ENCODE measurements at regions not wholly inside any gene's neighbourhood (a gene's known extent, or its start where the extent isn't known, plus 50 kb on each side); places are given as distances from the start of the nearest gene placed in this dataset.

DNA sequence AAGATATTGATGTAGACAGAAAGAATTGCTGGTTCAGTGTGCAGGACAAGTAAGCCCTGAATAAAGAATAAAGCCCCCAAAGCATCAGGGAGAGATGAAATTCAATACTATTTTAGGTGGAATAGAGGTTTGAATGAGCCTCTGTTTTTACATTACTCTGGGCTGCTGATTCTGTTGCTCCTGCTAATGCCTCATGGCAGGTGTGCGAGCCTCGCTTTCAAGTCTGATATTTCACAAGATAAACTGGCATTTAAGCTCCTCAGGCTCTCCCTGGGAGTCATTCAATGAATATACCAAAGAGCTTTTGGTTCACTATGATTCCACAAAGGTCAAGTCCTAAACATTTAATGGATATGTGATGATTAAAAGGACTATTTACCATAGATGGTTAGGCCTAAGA, 601.0 kb upstream of the SLC39A10 start:
- no peaks in the 10 kb centered on the region for H3K79me2 ChIP-seq (ENCODE audit: control insufficient read depth, insufficient read depth, low read length)
- no peak overlapping the region for H3K4me3 ChIP-seq
- ChIA-PET RAD21 (ENCODE audit: unreplicated experiment) (no interaction called here), POLR2A (no interaction called here), CTCF (no interaction called here), SMC1A (ENCODE audit: uncharacterized antibody, unreplicated experiment) (no interaction called here)
- H3K27me3 ChIP-seq (replicated peaks in 1 of 2; ENCODE audit: control insufficient read depth in 2 of 2, insufficient read depth in 2 of 2, low read length in 1 of 2), result no peaks in the 10 kb centered on the region
- no peaks in the 10 kb centered on the region for H4K20me1 ChIP-seq (ENCODE audit: control insufficient read depth, insufficient read depth)
- in situ Hi-C loops (cut with MboI), result no loop called here
- H3K36me3 ChIP-seq (ENCODE audit: control insufficient read depth in 2 of 2, insufficient read depth in 2 of 2, low read length in 1 of 2), result no peaks in the 10 kb centered on the region
- H3K4me1 ChIP-seq (ENCODE audit: control insufficient read depth, insufficient read depth, low read length), result no peaks in the 10 kb centered on the region
- DNase-seq (ENCODE audit: low read depth, low spot score) (no peak), ATAC-seq (no peak), FAIRE-seq (no peak)
- no peaks in the 10 kb centered on the region for H3K9me3 ChIP-seq (replicated peaks; ENCODE audit: control insufficient read depth, insufficient read depth, low read length)
- no peak overlapping the region for H3K27ac ChIP-seq (ENCODE audit: control insufficient read depth, insufficient read depth)
- intact Hi-C loops (cut with micrococcal nuclease; ENCODE audit: unreplicated experiment), result no loop called here
- BruUV-seq (replicated peaks), result no TSS peak
- no peak overlapping the region for H2AFZ ChIP-seq (ENCODE audit: control insufficient read depth, low read depth, low read length)
- 0% methylated on average over 2 of the region's 2 CpGs for WGBS (ENCODE audit: insufficient coverage, insufficient replicate concordance, low lambda C conversion rate, missing lambda C conversion rate)
- H3K4me2 ChIP-seq (ENCODE audit: control insufficient read depth, insufficient read depth), result no peak overlapping the region
- no peak overlapping the region for H3K9ac ChIP-seq (ENCODE audit: control insufficient read depth, insufficient read depth, low read length)
- TF ChIP-seq ZBED1 (IDR thresholded peaks at IDR 0.05; ENCODE audit: borderline replicate concordance) (no peak), SUZ12 (IDR thresholded peaks at IDR 0.05; ENCODE audit: unreplicated experiment) (no peak), POLR2AphosphoS5 (IDR thresholded peaks at IDR 0.05; ENCODE audit: low read length) (no peak), SPI1 (IDR thresholded peaks at IDR 0.05; ENCODE audit: borderline replicate concordance, insufficient read depth, low read depth, low read length) (no peak), CEBPB (IDR thresholded peaks at IDR 0.05; ENCODE audit: borderline replicate concordance in 1 of 2, low read depth in 2 of 2, low read length in 2 of 2) (no peak), FOXM1 (IDR thresholded peaks at IDR 0.05; ENCODE audit: low read depth, low read length) (no peak), BCL3 (IDR thresholded peaks at IDR 0.05; ENCODE audit: borderline replicate concordance, insufficient read depth, low read depth, low read length, poor library complexity, severe bottlenecking) (no peak), MTA3 (IDR thresholded peaks at IDR 0.05; ENCODE audit: borderline replicate concordance, low read length) (no peak), FOXK2 (IDR thresholded peaks at IDR 0.05) (no peak), BCLAF1 (IDR thresholded peaks at IDR 0.05) (no peak), MTA2 (IDR thresholded peaks at IDR 0.05; ENCODE audit: low read depth) (no peak)
- TF ChIP-seq, protein P1, sequence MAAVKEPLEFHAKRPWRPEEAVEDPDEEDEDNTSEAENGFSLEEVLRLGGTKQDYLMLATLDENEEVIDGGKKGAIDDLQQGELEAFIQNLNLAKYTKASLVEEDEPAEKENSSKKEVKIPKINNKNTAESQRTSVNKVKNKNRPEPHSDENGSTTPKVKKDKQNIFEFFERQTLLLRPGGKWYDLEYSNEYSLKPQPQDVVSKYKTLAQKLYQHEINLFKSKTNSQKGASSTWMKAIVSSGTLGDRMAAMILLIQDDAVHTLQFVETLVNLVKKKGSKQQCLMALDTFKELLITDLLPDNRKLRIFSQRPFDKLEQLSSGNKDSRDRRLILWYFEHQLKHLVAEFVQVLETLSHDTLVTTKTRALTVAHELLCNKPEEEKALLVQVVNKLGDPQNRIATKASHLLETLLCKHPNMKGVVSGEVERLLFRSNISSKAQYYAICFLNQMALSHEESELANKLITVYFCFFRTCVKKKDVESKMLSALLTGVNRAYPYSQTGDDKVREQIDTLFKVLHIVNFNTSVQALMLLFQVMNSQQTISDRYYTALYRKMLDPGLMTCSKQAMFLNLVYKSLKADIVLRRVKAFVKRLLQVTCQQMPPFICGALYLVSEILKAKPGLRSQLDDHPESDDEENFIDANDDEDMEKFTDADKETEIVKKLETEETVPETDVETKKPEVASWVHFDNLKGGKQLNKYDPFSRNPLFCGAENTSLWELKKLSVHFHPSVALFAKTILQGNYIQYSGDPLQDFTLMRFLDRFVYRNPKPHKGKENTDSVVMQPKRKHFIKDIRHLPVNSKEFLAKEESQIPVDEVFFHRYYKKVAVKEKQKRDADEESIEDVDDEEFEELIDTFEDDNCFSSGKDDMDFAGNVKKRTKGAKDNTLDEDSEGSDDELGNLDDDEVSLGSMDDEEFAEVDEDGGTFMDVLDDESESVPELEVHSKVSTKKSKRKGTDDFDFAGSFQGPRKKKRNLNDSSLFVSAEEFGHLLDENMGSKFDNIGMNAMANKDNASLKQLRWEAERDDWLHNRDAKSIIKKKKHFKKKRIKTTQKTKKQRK (IDR thresholded peaks at IDR 0.05; ENCODE audit: low read depth, low read length), result no peak
- TF ChIP-seq, protein P2, sequence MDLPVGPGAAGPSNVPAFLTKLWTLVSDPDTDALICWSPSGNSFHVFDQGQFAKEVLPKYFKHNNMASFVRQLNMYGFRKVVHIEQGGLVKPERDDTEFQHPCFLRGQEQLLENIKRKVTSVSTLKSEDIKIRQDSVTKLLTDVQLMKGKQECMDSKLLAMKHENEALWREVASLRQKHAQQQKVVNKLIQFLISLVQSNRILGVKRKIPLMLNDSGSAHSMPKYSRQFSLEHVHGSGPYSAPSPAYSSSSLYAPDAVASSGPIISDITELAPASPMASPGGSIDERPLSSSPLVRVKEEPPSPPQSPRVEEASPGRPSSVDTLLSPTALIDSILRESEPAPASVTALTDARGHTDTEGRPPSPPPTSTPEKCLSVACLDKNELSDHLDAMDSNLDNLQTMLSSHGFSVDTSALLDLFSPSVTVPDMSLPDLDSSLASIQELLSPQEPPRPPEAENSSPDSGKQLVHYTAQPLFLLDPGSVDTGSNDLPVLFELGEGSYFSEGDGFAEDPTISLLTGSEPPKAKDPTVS (IDR thresholded peaks at IDR 0.05; ENCODE audit: low read depth, low read length), result no peak
- TF ChIP-seq, protein P3, sequence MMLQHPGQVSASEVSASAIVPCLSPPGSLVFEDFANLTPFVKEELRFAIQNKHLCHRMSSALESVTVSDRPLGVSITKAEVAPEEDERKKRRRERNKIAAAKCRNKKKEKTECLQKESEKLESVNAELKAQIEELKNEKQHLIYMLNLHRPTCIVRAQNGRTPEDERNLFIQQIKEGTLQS (IDR thresholded peaks at IDR 0.05; ENCODE audit: borderline replicate concordance, extremely low read depth, low read depth, low read length), result no peak

Measured in GM12878 (cell line).